ENCODE measurements at regions not wholly inside any gene's neighbourhood (a gene's known extent, or its start where the extent isn't known, plus 50 kb on each side); places are given as distances from the start of the nearest gene placed in this dataset.
"Not testable (repeated sequence)": the region's sequence is repeated elsewhere in the genome, so short reads cannot be mapped to it uniquely, and the experiment has no call there.

DNA sequence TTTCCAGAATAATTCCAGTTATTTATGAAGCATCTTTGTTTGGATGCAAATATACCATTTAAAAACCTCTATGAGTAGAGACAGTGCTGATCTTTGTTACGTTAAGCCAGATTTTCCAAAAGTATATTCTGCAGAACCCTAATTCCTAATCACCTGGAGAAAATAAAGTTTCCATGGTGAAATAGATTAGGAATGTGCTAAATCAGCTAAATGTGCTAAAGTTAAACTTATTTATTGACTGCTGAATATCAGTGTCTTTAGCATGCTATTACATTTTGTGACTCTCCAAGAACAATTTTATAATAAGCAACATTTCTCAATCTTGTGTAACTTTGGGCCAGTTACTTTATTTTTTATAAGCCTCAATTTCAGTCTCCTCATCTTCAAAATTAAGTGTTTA is 196.3 kb upstream of the NFIA start:
- no peak for DNase-seq (ENCODE audit: low spot score)

DNA sequence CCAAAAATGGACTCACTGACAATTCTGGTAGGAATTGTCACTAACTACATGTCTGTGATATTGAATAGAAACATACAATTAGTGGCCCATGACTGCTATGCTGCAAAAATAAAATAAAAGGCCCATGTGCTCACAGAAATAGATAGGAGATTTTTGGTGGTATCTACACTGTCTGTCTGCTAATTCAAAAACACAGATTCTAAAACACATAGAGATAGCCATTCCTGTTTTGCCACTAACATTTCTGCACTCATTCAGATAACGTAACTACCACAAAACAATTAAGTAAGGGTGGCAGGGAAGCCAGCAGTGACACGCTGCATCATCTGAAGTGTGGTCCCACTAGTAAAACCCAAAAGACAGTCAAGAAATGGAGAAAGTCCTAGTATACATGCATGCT is 202.2 kb upstream of the NFIA start:
- TF ChIP-seq, protein P1, sequence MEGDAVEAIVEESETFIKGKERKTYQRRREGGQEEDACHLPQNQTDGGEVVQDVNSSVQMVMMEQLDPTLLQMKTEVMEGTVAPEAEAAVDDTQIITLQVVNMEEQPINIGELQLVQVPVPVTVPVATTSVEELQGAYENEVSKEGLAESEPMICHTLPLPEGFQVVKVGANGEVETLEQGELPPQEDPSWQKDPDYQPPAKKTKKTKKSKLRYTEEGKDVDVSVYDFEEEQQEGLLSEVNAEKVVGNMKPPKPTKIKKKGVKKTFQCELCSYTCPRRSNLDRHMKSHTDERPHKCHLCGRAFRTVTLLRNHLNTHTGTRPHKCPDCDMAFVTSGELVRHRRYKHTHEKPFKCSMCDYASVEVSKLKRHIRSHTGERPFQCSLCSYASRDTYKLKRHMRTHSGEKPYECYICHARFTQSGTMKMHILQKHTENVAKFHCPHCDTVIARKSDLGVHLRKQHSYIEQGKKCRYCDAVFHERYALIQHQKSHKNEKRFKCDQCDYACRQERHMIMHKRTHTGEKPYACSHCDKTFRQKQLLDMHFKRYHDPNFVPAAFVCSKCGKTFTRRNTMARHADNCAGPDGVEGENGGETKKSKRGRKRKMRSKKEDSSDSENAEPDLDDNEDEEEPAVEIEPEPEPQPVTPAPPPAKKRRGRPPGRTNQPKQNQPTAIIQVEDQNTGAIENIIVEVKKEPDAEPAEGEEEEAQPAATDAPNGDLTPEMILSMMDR (IDR thresholded peaks at IDR 0.05; ENCODE audit: extremely low read depth, missing control alignments), result no peak
- DNase-seq (ENCODE audit: low spot score), result no peak

More for the DNA sequence above, 196.3 kb upstream of the NFIA start:
- TF ChIP-seq, protein P1 (IDR thresholded peaks at IDR 0.05; ENCODE audit: extremely low read depth, missing control alignments), result no peak

DNA sequence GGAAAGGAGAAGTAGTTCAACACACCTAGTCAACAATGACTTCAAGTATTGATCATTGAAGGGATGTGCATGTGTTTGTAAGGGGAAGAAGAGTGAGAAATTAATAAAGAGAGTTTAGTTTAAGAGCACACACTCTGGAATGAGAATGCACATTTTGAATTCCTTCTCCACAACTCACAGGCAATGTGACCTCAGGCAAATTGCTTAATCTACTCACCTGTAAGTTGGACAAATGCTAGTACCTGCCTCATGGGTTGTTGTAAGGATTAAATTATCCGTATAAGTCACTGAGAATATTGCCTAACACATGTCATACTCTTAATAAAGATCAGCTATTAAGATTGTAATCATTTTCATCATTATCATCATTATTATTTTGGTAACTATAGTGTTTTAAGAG is 204.0 kb upstream of the NFIA start:
- TF ChIP-seq, protein P1 (IDR thresholded peaks at IDR 0.05; ENCODE audit: extremely low read depth, missing control alignments), result no peak
- DNase-seq (ENCODE audit: low spot score), result no peak

DNA sequence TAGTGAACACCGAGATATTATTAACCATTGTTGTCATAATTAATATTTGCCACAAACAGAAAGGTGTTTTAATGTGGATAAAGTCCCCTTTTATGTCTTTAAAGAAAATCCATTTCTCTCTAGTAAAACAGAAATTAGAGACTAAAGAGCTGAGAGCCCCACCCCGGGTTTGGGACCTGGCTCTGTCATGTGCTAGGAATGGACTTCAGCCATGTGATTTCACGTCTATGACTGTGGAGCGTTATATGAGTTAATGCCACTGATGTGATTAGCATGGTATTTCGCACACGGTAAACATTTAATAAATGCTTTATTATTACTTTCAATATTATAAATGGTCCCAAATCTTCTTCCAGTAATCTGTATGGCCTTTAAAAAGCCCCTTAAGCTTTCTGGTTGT is 205.0 kb upstream of the NFIA start:
- TF ChIP-seq, protein P1 (IDR thresholded peaks at IDR 0.05; ENCODE audit: extremely low read depth, missing control alignments), result no peak
- no peak for DNase-seq (ENCODE audit: low spot score)

DNA sequence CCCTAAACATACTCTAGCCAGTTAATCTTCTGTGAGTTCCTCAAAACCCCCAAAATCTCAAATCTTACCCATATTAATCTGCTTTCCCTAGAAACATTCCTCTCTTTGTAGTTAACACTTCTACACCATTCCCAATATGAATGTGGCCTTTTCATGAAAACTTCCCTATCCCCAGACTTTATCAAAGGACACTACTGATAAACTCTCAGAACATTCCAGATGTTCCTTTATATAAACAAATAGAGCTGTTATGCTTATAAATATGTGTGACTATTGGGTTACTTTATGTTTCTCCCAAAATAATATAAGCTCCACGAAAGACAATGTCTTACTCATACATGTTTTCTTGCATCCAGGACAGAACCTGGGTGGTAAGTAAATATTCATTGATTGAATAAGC is 205.4 kb upstream of the NFIA start:
- TF ChIP-seq, protein P1 (IDR thresholded peaks at IDR 0.05; ENCODE audit: extremely low read depth, missing control alignments), result no peak
- DNase-seq (ENCODE audit: low spot score), result no peak

DNA sequence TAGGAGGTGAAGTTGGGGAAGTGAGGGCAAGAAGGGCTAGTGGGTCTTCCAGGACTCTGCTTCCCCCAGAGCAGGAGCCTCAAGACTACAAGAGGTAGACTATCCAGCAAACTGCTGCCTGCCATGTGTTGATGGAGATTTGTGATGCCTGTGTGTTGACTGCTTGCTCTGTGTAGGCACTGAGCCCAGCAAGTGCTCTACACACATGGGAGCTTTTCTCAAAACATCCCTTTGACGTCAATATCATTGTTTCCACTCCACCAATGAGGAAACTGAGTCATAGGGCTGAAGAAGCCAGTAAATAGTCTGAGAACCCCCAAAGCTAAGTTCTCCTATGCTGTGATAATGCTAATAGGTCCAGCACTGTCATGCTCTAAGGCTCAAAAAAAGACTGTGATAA is 207.2 kb upstream of the NFIA start:
- no peak for DNase-seq (ENCODE audit: low spot score)
- TF ChIP-seq, protein P1 (IDR thresholded peaks at IDR 0.05; ENCODE audit: extremely low read depth, missing control alignments), result no peak

DNA sequence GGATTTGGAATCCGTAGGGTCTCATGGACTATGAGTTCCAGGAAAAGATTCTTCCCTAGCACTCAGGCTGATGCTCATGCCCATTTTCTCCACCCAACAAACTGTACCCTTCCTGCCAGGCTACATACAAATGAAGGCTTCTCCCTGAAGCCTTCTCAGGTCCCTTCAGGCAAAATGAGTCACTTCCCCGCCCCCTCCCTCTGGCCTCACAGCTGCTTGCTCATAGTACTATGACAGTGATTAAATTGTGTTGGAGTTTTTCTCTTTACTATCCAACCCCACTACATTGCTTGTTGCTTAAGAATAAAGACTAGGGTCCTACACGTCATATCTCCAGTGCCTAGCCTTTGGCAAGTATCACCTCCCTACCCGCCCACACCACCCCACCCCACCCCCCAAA is 207.6 kb upstream of the NFIA start:
- TF ChIP-seq, protein P1 (IDR thresholded peaks at IDR 0.05; ENCODE audit: extremely low read depth, missing control alignments), result no peak
- no peak for DNase-seq (ENCODE audit: low spot score)

DNA sequence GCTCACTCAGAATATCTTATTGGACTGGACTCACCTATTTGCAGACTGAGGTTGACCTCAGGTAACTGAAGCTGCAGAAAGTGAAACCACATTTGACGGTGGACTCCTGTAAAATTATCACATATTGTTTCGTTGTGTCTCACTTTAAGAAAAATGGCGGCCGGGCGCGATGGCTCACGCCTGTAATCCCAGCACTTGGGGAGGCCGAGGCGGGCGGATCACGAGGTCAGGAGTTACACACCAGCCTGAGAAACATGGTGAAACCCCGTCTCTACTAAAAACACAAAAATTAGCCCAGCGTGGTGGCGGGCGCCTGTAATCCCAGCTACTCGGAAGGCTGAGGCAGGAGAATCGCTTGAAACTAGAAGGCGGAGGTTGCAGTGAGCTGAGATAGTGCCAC is 209.0 kb upstream of the NFIA start:
- DNase-seq (ENCODE audit: low spot score), result not testable (repeated sequence)
